ENCODE measurements at regions not wholly inside any gene's neighbourhood (a gene's known extent, or its start where the extent isn't known, plus 50 kb on each side); places are given as distances from the start of the nearest gene placed in this dataset.

GRCh38 chr3:106029954-106030626 lies 161.3 kb upstream of the CBLB start:
- Histone ChIP-seq H3K4me1 (no peaks in the 10 kb centered on the region), H2AFZ (no peak overlapping the region), H3K9me3 (ENCODE audit: control insufficient read depth, low read length) (no peaks in the 10 kb centered on the region), H3K27me3 (ENCODE audit: control insufficient read depth, insufficient read depth, low read length) (no peaks in the 10 kb centered on the region), H3K4me3 (ENCODE audit: low read depth, low read length) (no peak overlapping the region), H3K9ac (no peak overlapping the region), H3K4me2 (ENCODE audit: low read length) (no peak overlapping the region), H3K79me2 (no peaks in the 10 kb centered on the region), H3K27ac (no peak overlapping the region), H3K36me3 (ENCODE audit: control insufficient read depth, insufficient read depth, low read length) (no peaks in the 10 kb centered on the region)
- no peak for TF ChIP-seq CTCF (IDR thresholded peaks at IDR 0.05)

GRCh38 chr3:106030627-106030963 lies 161.8 kb upstream of the CBLB start:
- no peak overlapping the region for H3K4me3 ChIP-seq (ENCODE audit: low read depth, low read length)
- H3K9me3 ChIP-seq (ENCODE audit: control insufficient read depth, low read length) = no peaks in the 10 kb centered on the region
- no peak overlapping the region for H3K9ac ChIP-seq
- TF ChIP-seq CTCF (IDR thresholded peaks at IDR 0.05) = no peak
- H3K4me1 ChIP-seq = no peaks in the 10 kb centered on the region
- no peak overlapping the region for H3K4me2 ChIP-seq (ENCODE audit: low read length)
- H3K27me3 ChIP-seq (ENCODE audit: control insufficient read depth, insufficient read depth, low read length) = no peaks in the 10 kb centered on the region
- H2AFZ ChIP-seq = no peak overlapping the region
- H3K79me2 ChIP-seq = no peaks in the 10 kb centered on the region
- H3K27ac ChIP-seq = no peak overlapping the region
- no peaks in the 10 kb centered on the region for H3K36me3 ChIP-seq (ENCODE audit: control insufficient read depth, insufficient read depth, low read length)

GRCh38 chr3:106032479-106032878 lies 163.7 kb upstream of the CBLB start:
- Histone ChIP-seq H3K27ac (no peak overlapping the region), H3K4me2 (ENCODE audit: low read length) (no peak overlapping the region), H3K79me2 (no peaks in the 10 kb centered on the region), H3K4me1 (no peaks in the 10 kb centered on the region), H3K4me3 (ENCODE audit: low read depth, low read length) (no peak overlapping the region), H2AFZ (no peak overlapping the region), H3K36me3 (ENCODE audit: control insufficient read depth, insufficient read depth, low read length) (no peaks in the 10 kb centered on the region), H3K9ac (no peak overlapping the region), H3K9me3 (ENCODE audit: control insufficient read depth, low read length) (no peaks in the 10 kb centered on the region), H3K27me3 (ENCODE audit: control insufficient read depth, insufficient read depth, low read length) (no peaks in the 10 kb centered on the region)
- no peak for TF ChIP-seq CTCF (IDR thresholded peaks at IDR 0.05)

GRCh38 chr3:106033654-106034053 lies 164.8 kb upstream of the CBLB start:
- no peak overlapping the region for H3K4me2 ChIP-seq (ENCODE audit: low read length)
- H2AFZ ChIP-seq = no peak overlapping the region
- no peaks in the 10 kb centered on the region for H3K36me3 ChIP-seq (ENCODE audit: control insufficient read depth, insufficient read depth, low read length)
- no peak overlapping the region for H3K9ac ChIP-seq
- no peaks in the 10 kb centered on the region for H3K79me2 ChIP-seq
- no peak for TF ChIP-seq CTCF (IDR thresholded peaks at IDR 0.05)
- H3K4me1 ChIP-seq = no peaks in the 10 kb centered on the region
- H3K27me3 ChIP-seq (ENCODE audit: control insufficient read depth, insufficient read depth, low read length) = no peaks in the 10 kb centered on the region
- H3K9me3 ChIP-seq (ENCODE audit: control insufficient read depth, low read length) = no peaks in the 10 kb centered on the region
- H3K4me3 ChIP-seq (ENCODE audit: low read depth, low read length) = no peak overlapping the region
- H3K27ac ChIP-seq = no peak overlapping the region

- H3K9ac ChIP-seq = no peak overlapping the region
- no peak overlapping the region for H3K27ac ChIP-seq
- no peak overlapping the region for H2AFZ ChIP-seq
- H3K36me3 ChIP-seq (ENCODE audit: control insufficient read depth, insufficient read depth, low read length) = no peaks in the 10 kb centered on the region
- no peaks in the 10 kb centered on the region for H3K79me2 ChIP-seq
- no peaks in the 10 kb centered on the region for H3K27me3 ChIP-seq (ENCODE audit: control insufficient read depth, insufficient read depth, low read length)
- no peaks in the 10 kb centered on the region for H3K4me1 ChIP-seq
- H3K4me3 ChIP-seq (ENCODE audit: low read depth, low read length) = no peak overlapping the region
- no peaks in the 10 kb centered on the region for H3K9me3 ChIP-seq (ENCODE audit: control insufficient read depth, low read length)
- no peak overlapping the region for H3K4me2 ChIP-seq (ENCODE audit: low read length)
- TF ChIP-seq CTCF (IDR thresholded peaks at IDR 0.05) = no peak
These were observed 165.5 kb upstream of the CBLB start for GRCh38 chr3:106034313-106034712.

All from parathyroid adenoma (tissue), 2 donors.